Activated T-helper 2 cell treated with anti-CD3 and anti-CD28 coated beads, Interferon-gamma antibody, Interleukin-2, Interleukin-4, amounts not matched to agents 10 μg/mL and 5 μg/mL and 100 μg/mL, durations not matched to agents 14 hours and 24 hours and 36 hours (primary cell): ENCODE measurements at regions not wholly inside any gene's neighbourhood (a gene's known extent, or its start where the extent isn't known, plus 50 kb on each side); places are given as distances from the start of the nearest gene placed in this dataset.

Experiments
- DNase-seq: peaks from one replicate; pipeline ENCODE4 v3.0.0; 2021; ENCODE audit warnings: low spot score
- H3K27ac Mint-ChIP-seq: one replicate; pipeline ENCODE4 v1.8.0; 2021; ENCODE audit warnings: mixed read lengths
- H3K27me3 Mint-ChIP-seq: one replicate; pipeline ENCODE4 v1.8.0; 2021; ENCODE audit warnings: low read depth, mixed read lengths
- H3K36me3 Mint-ChIP-seq: one replicate; pipeline ENCODE4 v1.8.0; 2021; ENCODE audit warnings: low read depth, mixed read lengths
- H3K4me1 Mint-ChIP-seq: one replicate; pipeline ENCODE4 v1.8.0; 2021; ENCODE audit warnings: low read depth, mixed read lengths
- H3K4me3 Mint-ChIP-seq: one replicate; pipeline ENCODE4 v1.8.0; 2021; ENCODE audit warnings: low read depth, mild to moderate bottlenecking, moderate library complexity, mixed read lengths
- H3K9me3 Mint-ChIP-seq: one replicate; pipeline ENCODE4 v1.8.0; 2021; ENCODE audit warnings: mixed read lengths
- intact Hi-C: fragments of 100-400 bp; cut with micrococcal nuclease; formaldehyde crosslinking; loops from one replicate; pipeline ENCODE4 v1.15.1; 2023

- intact Hi-C loops = no loop called here
- Mint-ChIP-seq H3K27me3 (no peaks in the 10 kb centered on the region), H3K4me3 (no peak overlapping the region), H3K36me3 (no peaks in the 10 kb centered on the region), H3K9me3 (no peaks in the 10 kb centered on the region), H3K27ac (no peak overlapping the region), H3K4me1 (no peaks in the 10 kb centered on the region)
- no peak for DNase-seq
Measured at GRCh38 chr4:149949381-149949780, 128.9 kb upstream of the DCLK2 start.

GRCh38 chr4:149951152-149951900 is 126.9 kb upstream of the DCLK2 start:
- no peak for DNase-seq
- H3K27ac Mint-ChIP-seq = no peak overlapping the region
- H3K9me3 Mint-ChIP-seq = no peaks in the 10 kb centered on the region
- intact Hi-C loops = no loop called here
- H3K4me1 Mint-ChIP-seq = no peaks in the 10 kb centered on the region
- no peaks in the 10 kb centered on the region for H3K36me3 Mint-ChIP-seq
- H3K27me3 Mint-ChIP-seq = no peaks in the 10 kb centered on the region
- H3K4me3 Mint-ChIP-seq = no peak overlapping the region

- H3K4me3 Mint-ChIP-seq = no peak overlapping the region
- intact Hi-C loops = no loop called here
- H3K27ac Mint-ChIP-seq = no peak overlapping the region
Measured at GRCh38 chr4:149952101-149952500, 126.1 kb upstream of the DCLK2 start.

GRCh38 chr4:149952716-149953115 is 125.5 kb upstream of the DCLK2 start:
- no peaks in the 10 kb centered on the region for H3K36me3 Mint-ChIP-seq
- intact Hi-C loops = no loop called here
- H3K4me1 Mint-ChIP-seq = no peaks in the 10 kb centered on the region
- no peaks in the 10 kb centered on the region for H3K27me3 Mint-ChIP-seq
- H3K4me3 Mint-ChIP-seq = no peak overlapping the region
- no peak overlapping the region for H3K27ac Mint-ChIP-seq
- no peak for DNase-seq
- H3K9me3 Mint-ChIP-seq = no peaks in the 10 kb centered on the region

More at GRCh38 chr4:149952101-149952500, 126.1 kb upstream of the DCLK2 start:
- DNase-seq = no peak
- H3K9me3 Mint-ChIP-seq = no peaks in the 10 kb centered on the region
- no peaks in the 10 kb centered on the region for H3K27me3 Mint-ChIP-seq
- no peaks in the 10 kb centered on the region for H3K36me3 Mint-ChIP-seq
- no peaks in the 10 kb centered on the region for H3K4me1 Mint-ChIP-seq

- no peaks in the 10 kb centered on the region for H3K36me3 Mint-ChIP-seq
- peaks cover 6% of the 10 kb centered on the region for H3K27me3 Mint-ChIP-seq
- H3K9me3 Mint-ChIP-seq = no peaks in the 10 kb centered on the region
- no peaks in the 10 kb centered on the region for H3K4me1 Mint-ChIP-seq
- no peak overlapping the region for H3K4me3 Mint-ChIP-seq
- no peak overlapping the region for H3K27ac Mint-ChIP-seq
- intact Hi-C loops = no loop called here
- no peak for DNase-seq
Measured at GRCh38 chr4:149955780-149956390, 122.4 kb upstream of the DCLK2 start.

- Mint-ChIP-seq H3K4me1 (no peaks in the 10 kb centered on the region), H3K9me3 (no peaks in the 10 kb centered on the region), H3K27ac (no peak overlapping the region), H3K36me3 (no peaks in the 10 kb centered on the region), H3K27me3 (peaks cover 6% of the 10 kb centered on the region), H3K4me3 (no peak overlapping the region)
- DNase-seq = no peak
- intact Hi-C loops = no loop called here
Measured at GRCh38 chr4:149956678-149957077, 121.6 kb upstream of the DCLK2 start.

GRCh38 chr4:149961876-149962597 is 116.2 kb upstream of the DCLK2 start:
- no peak overlapping the region for H3K4me3 Mint-ChIP-seq
- DNase-seq = no peak
- H3K9me3 Mint-ChIP-seq = no peaks in the 10 kb centered on the region
- H3K27ac Mint-ChIP-seq = no peak overlapping the region
- peaks cover 11% of the 10 kb centered on the region for H3K27me3 Mint-ChIP-seq
- no peaks in the 10 kb centered on the region for H3K36me3 Mint-ChIP-seq
- H3K4me1 Mint-ChIP-seq = no peaks in the 10 kb centered on the region
- intact Hi-C loops = no loop called here

- H3K9me3 Mint-ChIP-seq = no peaks in the 10 kb centered on the region
- DNase-seq = no peak
- H3K36me3 Mint-ChIP-seq = no peaks in the 10 kb centered on the region
- intact Hi-C loops = no loop called here
- no peak overlapping the region for H3K27ac Mint-ChIP-seq
- no peaks in the 10 kb centered on the region for H3K4me1 Mint-ChIP-seq
- H3K27me3 Mint-ChIP-seq = peaks cover 8% of the 10 kb centered on the region
- no peak overlapping the region for H3K4me3 Mint-ChIP-seq
Measured at GRCh38 chr4:149964001-149964796, 114.0 kb upstream of the DCLK2 start.

- peaks cover 6% of the 10 kb centered on the region for H3K27me3 Mint-ChIP-seq
- no peak overlapping the region for H3K27ac Mint-ChIP-seq
- DNase-seq = no peak
- no peaks in the 10 kb centered on the region for H3K4me1 Mint-ChIP-seq
- H3K36me3 Mint-ChIP-seq = no peaks in the 10 kb centered on the region
- intact Hi-C loops = no loop called here
- no peak overlapping the region for H3K4me3 Mint-ChIP-seq
- no peaks in the 10 kb centered on the region for H3K9me3 Mint-ChIP-seq
Measured at GRCh38 chr4:149965206-149965605, 113.0 kb upstream of the DCLK2 start.

- Mint-ChIP-seq H3K27me3 (peaks cover 9% of the 10 kb centered on the region), H3K36me3 (no peaks in the 10 kb centered on the region), H3K4me1 (no peaks in the 10 kb centered on the region), H3K27ac (no peak overlapping the region), H3K9me3 (no peaks in the 10 kb centered on the region), H3K4me3 (no peak overlapping the region)
- no peak for DNase-seq
- intact Hi-C loops = no loop called here
Measured at GRCh38 chr4:149972407-149972806, 105.8 kb upstream of the DCLK2 start.

- no peaks in the 10 kb centered on the region for H3K36me3 Mint-ChIP-seq
- no peak overlapping the region for H3K27ac Mint-ChIP-seq
- no peaks in the 10 kb centered on the region for H3K9me3 Mint-ChIP-seq
- H3K4me3 Mint-ChIP-seq = no peak overlapping the region
- H3K27me3 Mint-ChIP-seq = peaks cover 9% of the 10 kb centered on the region
- intact Hi-C loops = no loop called here
- H3K4me1 Mint-ChIP-seq = no peaks in the 10 kb centered on the region
- no peak for DNase-seq
Measured at GRCh38 chr4:149973181-149973580, 105.1 kb upstream of the DCLK2 start.

GRCh38 chr4:149975172-149975571 is 103.1 kb upstream of the DCLK2 start:
- intact Hi-C loops = no loop called here
- Mint-ChIP-seq H3K9me3 (no peaks in the 10 kb centered on the region), H3K36me3 (no peaks in the 10 kb centered on the region), H3K27me3 (peaks cover 12% of the 10 kb centered on the region), H3K4me1 (no peaks in the 10 kb centered on the region), H3K4me3 (no peak overlapping the region), H3K27ac (no peak overlapping the region)
- DNase-seq = no peak
